IPS-20b (cell line): ENCODE measurements at regions not wholly inside any gene's neighbourhood (a gene's known extent, or its start where the extent isn't known, plus 50 kb on each side); places are given as distances from the start of the nearest gene placed in this dataset.

Source experiments
- H3K27ac ChIP-seq: one replicate; pipeline ENCODE4 v1.5.1; 2013; ENCODE audit warnings: low read length
- H3K27me3 ChIP-seq: 2 replicates; pipeline ENCODE4 v1.6.1; 2013; ENCODE audit warnings: mild to moderate bottlenecking, low read length, inconsistent platforms; ENCODE audit not compliant: insufficient read depth
- H3K36me3 ChIP-seq: 2 replicates; pipeline ENCODE4 v1.6.1; 2013; ENCODE audit warnings: low read depth, mild to moderate bottlenecking, inconsistent platforms, low read length, moderate library complexity; ENCODE audit not compliant: insufficient read depth
- H3K4me1 ChIP-seq: 2 replicates; pipeline ENCODE4 v1.6.1; 2013; ENCODE audit warnings: mild to moderate bottlenecking, control low read depth, inconsistent platforms, low read length, moderate library complexity; ENCODE audit not compliant: insufficient read depth
- H3K4me3 ChIP-seq: 2 replicates; pipeline ENCODE4 v1.5.1; 2013; ENCODE audit warnings: mild to moderate bottlenecking, low read length, inconsistent platforms
- H3K9ac ChIP-seq: 2 replicates; pipeline ENCODE4 v1.6.1; 2013; ENCODE audit warnings: low read depth, mild to moderate bottlenecking, inconsistent platforms, low read length, moderate library complexity
- H3K9me3 ChIP-seq: 2 replicates; pipeline ENCODE4 v1.6.1; 2013; ENCODE audit warnings: mild to moderate bottlenecking, low read depth, low read length, inconsistent platforms; ENCODE audit not compliant: insufficient read depth

DNA sequence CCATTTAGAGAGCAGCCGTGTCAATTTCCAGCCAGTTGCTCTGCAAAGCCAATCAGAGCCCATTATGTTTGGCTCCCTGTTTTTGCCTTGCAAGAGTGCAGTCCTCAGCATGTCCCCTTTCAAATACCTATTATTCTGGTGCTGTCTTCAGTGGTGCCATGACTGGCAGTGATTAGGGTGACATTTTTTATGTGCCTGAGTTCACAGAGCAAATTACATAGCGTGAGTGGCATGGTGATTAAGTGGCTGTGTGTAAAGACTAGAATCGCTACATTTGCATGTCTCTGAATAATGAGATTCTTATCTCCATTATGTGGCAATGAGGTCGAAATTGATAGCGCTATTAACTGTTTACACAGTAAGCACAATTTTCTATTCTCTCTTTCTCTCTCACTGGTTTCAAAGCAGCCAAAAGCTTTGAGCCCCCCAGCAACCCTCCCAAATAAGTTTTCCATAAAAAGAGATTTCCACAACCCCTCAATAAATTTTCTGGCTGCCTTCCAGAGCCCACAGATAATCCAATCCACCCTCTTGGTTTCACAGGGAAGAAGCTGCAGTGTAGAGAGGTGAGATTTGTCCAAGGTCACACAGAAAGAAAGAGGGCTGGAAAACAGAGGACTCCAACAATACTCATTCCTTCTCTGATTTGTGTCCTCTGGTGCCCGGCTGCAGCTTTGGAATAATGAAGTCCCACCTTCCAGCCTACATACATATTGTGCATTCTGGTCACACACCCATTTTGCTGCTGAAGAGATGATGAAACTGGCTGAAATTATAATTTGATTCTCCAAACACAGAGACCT, 58.8 kb upstream of the NUDT4 start:
- no peaks in the 10 kb centered on the region for H3K27me3 ChIP-seq
- no peaks in the 10 kb centered on the region for H3K36me3 ChIP-seq
- no peaks in the 10 kb centered on the region for H3K4me1 ChIP-seq
- H3K9ac ChIP-seq: no peak overlapping the region
- no peaks in the 10 kb centered on the region for H3K9me3 ChIP-seq
- H3K4me3 ChIP-seq: no peak overlapping the region
- H3K27ac ChIP-seq: no peak overlapping the region

DNA sequence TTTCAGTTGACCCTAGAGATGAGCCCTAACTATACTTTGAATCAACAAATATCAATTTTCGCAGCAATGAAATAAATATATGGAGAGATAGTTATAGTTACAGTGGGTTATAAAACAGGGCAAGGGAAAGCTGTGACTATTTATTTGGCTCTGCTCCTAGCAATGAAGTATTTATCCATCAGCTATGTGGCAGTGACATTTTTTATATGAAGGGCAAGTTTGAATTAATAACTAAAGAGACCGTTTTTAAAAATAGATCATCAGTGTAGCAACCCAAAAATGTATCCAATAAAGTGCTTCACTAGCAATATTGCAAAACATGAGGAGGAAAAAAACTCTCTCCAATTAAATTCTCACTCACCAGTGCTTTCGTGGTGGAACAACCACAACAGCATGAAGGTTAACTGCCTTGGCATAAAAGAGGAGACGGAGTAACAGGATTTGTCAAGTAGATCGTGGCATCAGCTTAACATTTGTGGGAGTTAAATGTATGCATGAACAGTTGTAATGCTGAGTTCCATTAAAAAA, 58.1 kb upstream of the NUDT4 start:
- Histone ChIP-seq H3K27me3 (no peaks in the 10 kb centered on the region), H3K4me1 (no peaks in the 10 kb centered on the region), H3K9ac (no peak overlapping the region), H3K27ac (no peak overlapping the region), H3K4me3 (no peak overlapping the region), H3K36me3 (no peaks in the 10 kb centered on the region), H3K9me3 (no peaks in the 10 kb centered on the region)

DNA sequence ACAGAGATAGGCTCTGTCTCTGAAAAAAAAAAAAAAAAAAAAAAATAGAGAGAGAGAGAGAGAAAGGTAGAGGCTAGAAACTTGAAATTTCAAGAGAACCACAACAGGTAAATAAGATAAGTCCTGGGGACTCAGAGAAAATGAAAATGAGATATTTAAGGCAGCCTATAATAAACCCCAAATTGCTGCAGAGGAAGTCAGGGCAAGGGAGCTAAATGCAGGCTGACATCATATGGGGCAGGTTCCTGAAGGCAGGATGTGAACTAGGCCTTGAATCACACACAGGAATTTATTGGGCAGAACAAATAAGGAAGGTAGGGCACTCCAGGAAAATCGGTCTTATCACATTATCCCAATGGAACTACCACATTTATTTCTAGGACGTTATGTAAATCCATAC, 54.9 kb upstream of the NUDT4 start:
- Histone ChIP-seq H3K9ac (no peak overlapping the region), H3K4me3 (no peak overlapping the region), H3K27me3 (no peaks in the 10 kb centered on the region), H3K36me3 (no peaks in the 10 kb centered on the region), H3K9me3 (no peaks in the 10 kb centered on the region), H3K4me1 (no peaks in the 10 kb centered on the region), H3K27ac (no peak overlapping the region)

DNA sequence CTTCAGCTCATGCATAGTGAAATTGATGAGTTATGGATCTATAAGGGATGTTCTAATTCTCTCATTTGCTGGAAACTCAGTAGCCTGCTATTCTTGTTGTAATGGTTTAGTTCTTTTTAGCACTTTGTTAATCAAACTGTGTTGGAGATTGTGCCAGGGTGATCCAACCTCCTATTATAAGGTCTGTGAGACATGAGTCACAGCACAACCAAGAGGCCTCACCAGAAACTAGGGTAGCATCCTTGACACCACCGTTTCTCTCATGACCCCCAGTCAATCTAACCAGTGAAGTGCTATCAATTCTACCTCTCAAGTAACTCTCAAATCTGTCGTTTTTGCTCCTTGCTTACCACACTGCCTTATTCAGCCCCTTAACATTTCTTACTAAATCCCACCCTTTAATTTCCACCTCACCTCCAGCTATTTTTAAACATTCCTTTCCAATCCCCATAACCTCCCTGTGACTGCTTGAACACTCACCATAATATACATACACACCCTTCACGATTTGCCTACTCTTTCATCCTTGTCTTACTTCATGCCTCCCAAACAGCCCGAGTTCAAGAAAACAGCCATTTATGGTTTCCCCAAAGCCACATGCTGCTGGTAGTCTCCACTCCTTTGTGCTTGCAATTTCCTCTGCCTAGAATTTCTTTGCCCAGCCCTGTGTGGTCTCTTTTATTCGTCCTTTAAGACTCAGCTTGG, 53.9 kb upstream of the NUDT4 start:
- Histone ChIP-seq H3K4me3 (no peak overlapping the region), H3K9me3 (no peaks in the 10 kb centered on the region), H3K4me1 (no peaks in the 10 kb centered on the region), H3K9ac (no peak overlapping the region), H3K36me3 (no peaks in the 10 kb centered on the region), H3K27ac (no peak overlapping the region), H3K27me3 (no peaks in the 10 kb centered on the region)

DNA sequence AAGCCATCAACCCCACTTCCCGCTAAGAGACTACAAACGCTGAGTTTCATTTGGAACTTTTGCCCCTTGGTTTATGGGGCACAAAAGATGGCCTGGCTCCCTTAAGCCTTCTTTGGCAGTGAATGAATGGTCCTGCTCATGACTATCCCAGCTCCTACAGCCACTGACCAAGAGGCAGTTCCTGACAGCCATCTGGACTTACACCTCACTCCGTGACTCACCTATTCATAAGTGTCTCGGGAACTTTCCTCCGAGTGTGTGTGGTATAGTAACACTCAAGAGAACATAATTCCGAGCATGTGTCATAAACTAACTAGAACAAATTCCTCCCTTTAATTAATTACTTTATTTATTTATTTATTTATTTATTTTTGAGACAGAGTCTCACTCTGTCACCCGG, 51.9 kb upstream of the NUDT4 start:
- Histone ChIP-seq H3K36me3 (no peaks in the 10 kb centered on the region), H3K9me3 (no peaks in the 10 kb centered on the region), H3K27me3 (no peaks in the 10 kb centered on the region), H3K9ac (no peak overlapping the region), H3K4me1 (no peaks in the 10 kb centered on the region), H3K4me3 (no peak overlapping the region), H3K27ac (no peak overlapping the region)
